HG02763 (cell line): ENCODE measurements at regions not wholly inside any gene's neighbourhood (a gene's known extent, or its start where the extent isn't known, plus 50 kb on each side); places are given as distances from the start of the nearest gene placed in this dataset.
A peak's percentile ranks its signal among the peaks of the same experiment; 100 is the strongest.

Experiments
- ATAC-seq: cut with Tn5 transposase; IDR thresholded peaks from one replicate; pipeline ENCODE4 v1.9.1; 2021; ENCODE audit warnings: mild to moderate bottlenecking, moderate library complexity; ENCODE audit not compliant: unreplicated experiment

DNA sequence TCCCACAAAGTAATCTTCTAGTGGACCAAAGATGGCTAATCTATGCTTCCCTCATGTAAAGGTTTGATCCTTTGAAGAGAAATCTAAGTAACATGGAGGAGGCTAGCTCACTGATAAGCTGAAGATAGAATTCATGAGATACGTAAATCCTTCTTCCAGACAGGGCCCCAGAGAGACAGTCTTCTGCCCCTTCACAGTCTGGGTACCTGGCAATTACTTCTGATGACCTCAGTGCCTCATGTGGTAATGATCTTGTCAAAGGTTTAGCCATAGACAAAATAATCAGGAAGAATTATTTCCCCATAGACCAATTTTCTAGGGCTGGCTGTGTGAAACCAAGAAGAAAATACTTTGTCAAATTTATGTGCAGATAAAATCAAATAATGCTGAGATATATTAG, 495.8 kb downstream of the METTL4 start:
- ATAC-seq: no peak

DNA sequence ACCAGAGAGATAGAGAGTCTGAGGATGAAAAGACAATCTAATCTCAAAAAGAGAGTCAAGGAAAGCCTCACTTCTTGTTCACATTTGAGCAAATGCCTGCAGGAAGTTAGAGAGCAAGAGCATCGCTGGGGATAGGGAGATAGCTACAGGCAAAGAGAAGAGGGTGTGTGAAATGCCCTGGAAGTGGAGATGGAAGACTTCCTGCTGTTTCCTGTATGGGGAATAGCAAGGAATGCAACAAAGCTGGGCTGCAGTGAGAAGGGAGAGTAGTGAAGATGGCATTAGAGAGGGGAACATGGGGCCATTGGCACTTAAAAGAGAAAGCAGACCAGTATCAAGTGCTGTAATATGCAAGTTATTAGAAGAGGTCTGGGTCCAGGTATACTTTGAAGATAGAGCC, 488.6 kb downstream of the METTL4 start:
- no peak for ATAC-seq

DNA sequence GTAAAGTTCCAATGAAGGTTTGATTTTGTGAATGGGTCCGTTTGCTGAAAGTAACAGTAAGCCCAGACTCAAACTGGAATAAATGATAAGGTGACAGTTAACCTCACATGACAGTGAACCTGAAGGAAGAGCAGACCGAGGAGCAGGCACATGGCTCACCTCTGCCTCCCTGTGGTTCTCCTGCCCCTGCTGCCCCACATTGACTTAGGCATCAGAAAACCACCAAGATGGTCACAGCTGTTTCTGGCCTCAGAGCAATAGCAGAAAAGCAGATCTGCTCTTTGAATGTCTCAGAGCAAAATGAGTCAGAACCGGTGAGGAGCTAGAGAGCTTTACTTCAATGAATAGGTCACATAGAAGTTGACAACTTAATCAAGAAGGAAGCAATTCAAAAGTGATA, 487.6 kb downstream of the METTL4 start:
- ATAC-seq: no peak

DNA sequence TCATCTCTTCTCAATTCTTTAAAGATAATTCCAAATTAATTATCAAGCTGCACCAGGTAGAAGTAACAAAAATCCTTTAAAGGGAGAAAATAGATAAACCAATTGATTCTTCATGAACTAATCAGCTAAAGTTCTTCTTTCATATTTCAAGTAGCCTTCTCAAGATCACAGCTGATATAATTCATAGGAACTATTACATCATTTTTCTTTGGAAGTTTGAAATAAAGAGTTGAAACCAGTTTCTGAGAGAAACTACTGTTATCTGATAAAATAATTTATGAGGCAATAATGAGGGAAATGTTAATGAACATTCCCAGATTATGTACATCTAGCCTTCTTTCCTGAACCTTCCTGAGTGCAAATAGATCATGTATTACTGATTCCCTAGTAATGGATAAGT, 484.9 kb downstream of the METTL4 start:
- no peak for ATAC-seq

DNA sequence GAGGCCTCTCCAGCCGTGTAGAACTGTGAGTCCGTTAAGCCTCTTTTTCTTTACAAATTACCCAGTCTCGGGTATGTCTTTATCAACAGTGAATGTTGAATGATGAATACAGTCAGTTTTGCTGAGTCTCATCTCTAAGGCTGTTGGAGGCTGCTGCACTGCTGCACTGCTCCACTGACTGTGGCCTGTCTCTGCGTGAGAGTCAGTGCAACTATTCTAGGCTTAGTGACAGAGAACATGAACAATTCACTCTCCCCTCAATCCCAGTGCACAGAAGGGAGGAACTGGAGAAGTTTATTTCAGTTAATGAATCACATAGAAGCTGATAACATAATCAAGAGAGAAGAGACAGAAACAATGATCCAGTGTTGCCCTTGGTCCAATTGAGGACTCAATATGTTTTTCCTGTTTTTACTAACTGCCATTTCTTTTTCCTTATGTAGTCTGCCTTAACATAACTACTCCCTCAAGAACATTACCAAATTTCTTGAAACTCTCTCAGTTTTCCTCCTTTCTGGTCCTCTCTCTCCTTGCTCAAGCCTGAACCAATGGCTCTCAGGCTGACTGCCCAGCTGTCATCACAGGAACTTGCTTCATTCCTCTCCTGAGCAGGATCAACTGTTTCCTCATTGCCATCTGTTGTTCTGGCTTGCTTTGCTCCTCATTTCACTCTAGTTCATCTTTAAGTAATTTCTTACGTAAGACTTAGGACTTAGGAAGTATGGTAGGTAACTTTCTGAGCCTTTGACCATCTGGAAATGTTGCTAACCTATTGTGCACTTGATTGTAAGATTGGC, 483.2 kb downstream of the METTL4 start:
- no peak for ATAC-seq

DNA sequence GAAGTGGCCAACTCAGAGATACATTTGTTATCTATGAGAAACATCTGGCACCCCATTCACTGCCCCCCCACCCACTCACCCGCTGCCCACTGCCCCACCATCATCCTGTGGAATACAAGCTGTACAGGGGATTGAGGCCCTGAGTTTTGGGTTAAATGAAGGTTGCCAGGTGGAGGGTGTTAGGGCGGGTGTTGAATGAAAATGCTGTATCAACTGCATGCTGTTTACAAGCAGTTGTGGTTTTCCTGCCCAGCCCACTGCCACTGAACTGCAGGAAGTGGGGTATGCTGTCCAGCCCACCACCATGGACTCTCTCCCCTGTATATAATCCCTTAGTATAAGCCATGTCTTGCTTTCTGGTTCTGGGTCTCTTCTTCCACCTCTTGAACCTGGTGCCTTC, 481.9 kb downstream of the METTL4 start:
- ATAC-seq: no peak

DNA sequence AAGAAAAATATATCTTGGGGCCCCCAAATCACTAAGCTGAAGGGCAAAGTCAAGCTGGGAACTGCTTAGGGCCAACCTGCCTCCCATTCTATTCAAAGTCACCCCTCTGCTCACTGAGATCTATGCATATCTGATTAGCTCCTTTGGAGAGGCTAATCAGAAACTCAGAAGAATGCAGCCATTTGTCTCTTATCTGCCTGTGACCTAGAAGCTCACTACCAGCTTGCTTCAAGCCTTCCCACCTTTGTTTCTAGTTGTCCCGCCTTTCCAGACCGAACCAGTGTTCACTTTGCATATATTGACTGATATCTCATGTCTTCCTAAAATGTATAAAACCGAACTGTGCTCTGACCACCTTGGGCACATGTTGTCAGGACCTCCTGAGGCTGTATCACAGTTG, 479.4 kb downstream of the METTL4 start:
- no peak for ATAC-seq

DNA sequence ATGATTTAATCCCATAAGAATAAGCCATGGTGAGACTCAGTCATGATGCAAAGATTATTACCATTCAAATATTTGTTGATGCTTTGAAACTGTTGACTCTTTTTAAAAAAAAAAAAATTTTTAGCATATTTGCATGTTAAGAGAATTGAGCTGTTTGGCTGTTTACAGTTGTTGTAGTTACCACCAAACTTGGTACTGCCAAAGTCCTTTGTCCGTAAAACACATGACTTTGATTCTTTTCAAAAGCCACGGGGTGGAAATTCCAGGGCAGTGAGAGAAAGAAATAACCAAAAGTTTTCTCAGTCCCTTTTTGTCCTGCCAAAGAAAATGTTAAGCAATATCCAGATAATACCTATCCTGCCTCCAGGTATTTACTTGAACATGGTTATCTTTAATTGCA, 474.8 kb downstream of the METTL4 start:
- no peak for ATAC-seq

DNA sequence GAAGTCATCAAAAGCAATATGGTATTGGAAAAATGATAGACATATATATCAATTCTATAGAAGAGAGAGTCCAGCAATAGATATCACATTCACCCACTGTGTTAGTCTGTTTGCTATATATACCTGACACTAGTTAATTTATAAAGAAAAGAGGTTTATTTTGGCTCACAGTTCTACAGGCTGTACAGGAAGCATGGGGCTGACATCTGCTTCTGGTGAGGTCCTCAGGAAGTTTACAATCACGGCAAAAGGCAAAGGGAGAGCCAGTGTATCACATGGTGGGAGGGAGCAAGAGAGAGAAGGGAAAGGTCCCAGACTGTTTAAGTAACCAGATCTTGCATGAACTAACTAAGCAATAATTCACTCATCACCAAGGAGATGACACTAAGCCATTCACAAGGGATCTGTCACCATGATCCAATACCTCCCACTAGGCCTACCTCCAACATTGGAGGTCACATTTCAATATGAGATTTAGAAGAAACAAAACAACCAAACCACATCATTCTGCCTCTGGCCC, 470.6 kb downstream of the METTL4 start:
- no peak for ATAC-seq

DNA sequence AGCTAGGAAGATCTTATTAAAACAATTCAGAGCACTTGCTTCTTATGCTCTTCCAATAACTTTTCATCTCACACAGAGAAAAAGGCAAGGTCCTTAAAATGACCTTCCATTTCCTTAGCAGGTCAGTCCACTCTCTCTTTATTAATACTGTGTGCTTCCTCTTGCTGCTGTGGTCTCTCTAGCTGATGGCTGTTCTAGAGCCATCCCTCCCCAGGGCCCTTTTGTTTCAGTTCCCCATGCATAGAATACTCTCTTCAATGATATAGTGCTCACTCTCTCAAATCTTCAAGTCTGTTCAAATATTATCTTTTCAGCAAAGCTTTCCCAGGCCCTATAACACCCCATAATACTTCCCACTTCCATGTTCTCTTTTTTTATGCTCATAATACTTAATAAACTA, 469.3 kb downstream of the METTL4 start:
- no peak for ATAC-seq

DNA sequence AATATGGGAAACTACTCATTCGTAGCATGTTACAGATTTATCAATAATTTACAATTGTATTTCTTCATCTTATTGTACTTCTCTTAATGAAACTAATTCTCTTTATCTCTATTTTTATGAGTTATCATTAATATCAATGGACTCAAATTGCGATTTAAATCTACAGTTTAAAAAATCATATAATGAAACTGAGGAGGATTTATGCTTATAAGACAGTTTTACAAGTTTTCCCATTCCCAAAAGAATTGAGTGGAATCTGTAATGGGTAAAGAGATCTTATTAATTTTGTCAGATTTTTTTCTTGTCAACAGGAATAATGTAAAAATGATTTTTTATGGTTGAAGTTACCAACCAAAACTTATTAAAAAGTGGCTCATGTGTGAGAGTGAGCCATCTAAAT, 468.0 kb downstream of the METTL4 start:
- no peak for ATAC-seq

DNA sequence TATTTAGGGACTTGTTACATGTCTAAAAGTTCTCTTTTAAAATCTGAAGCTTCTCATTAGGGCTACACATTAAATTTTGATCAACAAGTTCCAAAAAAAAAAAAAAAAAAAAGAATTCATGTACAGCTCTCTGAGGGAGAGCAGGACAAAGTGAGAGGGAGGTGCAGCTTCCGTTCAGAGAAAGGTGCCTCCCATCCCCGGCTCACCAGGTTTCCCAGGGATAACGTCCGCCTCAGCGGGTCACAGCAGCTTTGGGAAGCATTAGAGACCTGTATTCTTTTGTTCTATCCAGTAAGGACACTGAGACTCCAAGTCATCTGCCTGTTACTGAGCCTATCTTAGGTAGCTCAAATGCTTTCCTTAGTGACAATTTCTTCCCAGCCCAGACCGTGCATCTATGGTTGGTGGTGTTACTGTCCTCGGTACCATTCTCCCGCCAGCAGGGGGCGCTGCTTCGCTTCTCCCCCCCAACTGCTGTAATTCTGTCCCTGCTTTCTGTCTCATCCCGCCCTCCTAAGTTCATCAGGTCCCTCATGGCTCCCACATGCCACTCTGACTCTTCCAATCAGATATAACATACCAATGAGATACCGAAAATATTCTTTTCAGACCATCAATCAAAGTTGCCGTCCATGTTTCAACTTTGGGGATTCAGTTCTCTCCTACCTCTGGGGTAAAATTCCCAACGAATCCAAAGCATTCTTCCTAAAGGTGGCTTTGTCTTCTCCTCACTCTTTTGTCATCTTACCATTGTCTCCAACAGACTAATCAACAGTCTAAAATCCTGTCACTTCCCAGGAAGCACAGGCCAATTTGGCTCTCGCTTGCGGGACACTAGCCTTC, 466.5 kb downstream of the METTL4 start:
- ATAC-seq: peak; percentile 76

DNA sequence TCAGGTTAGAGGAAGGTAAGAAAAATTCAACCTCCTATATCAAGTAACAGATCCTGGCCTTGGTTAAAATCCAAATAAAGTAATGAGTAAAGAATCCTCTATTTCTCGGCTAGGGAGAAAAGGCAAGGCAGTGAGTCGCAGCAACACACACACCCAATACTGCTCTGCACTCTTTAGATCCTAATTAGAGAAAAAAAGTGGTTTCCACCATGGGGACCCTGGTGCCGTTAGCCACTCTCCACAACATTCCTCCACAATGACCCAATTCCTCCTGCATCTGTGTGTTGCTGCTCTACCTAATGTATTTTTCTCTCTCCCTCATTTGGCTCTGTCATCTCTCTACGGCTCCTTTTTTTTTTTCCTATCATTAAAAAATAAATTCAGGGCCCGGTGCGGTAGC, 462.7 kb downstream of the METTL4 start:
- no peak for ATAC-seq

DNA sequence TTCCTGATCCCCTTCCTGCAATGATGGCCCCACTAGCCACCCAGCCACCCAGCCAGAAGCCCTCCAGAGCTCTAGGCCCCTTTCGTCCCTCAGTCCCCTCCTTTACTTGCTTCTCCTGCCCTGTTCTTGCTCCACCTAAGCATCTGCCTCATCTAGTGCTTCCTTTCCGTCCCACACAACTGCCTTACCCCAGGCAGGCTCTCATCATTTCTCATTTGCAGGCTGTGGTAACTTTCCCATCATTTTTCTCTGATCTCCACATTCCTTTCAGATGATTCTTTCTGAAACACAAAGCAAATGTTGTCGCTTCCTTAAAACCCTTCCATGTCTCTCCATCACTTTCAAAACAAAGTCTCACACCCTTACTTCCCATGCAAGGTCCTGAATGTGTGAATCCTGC, 459.8 kb downstream of the METTL4 start:
- no peak for ATAC-seq

DNA sequence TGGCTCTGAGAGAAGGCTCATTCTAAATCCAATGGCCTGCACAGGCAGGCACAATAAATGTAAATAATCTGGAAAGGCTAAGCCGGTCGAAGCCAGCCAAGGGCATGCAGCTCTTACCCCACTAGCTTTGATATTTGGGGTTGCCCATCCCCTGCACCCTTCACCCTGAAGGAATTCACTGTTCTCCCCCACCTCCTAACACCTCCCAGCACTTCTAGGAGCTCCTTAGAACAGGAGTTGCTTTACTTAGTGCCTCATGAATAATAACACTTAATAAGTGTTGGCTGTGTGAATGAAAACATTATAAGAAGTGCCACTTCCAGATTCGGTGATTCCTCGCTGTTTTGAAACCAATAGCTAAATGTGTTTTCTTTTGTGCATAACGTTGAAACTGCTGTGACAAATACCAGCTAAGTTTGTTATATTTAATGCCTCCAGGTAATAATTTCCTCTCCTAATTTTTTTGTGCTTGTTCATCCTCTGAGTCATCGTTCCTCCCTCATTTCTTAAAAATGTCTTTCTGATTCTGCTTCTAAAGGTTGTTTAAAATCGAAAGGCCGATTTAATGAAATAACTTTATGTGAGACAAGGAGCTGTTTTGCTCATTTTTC, 458.8 kb downstream of the METTL4 start:
- no peak for ATAC-seq

DNA sequence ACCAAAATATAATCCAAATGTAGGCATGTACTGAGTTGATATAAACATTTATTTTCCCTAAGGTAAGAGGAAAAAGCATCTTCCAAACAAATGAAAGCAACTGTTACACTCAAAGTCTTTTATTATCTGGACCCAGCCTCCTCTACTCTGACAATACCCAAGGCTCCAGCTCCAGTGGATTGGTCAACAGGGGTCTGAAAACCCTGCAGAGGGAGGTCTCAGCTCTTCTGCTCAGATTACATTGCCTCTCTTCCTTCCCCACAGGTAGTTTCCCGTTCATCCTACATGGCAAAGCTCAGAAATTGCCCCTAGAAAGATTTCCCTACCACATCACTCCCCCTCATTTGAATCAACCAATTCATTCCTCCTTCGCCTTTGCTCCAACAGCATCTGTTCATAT, 457.0 kb downstream of the METTL4 start:
- no peak for ATAC-seq

DNA sequence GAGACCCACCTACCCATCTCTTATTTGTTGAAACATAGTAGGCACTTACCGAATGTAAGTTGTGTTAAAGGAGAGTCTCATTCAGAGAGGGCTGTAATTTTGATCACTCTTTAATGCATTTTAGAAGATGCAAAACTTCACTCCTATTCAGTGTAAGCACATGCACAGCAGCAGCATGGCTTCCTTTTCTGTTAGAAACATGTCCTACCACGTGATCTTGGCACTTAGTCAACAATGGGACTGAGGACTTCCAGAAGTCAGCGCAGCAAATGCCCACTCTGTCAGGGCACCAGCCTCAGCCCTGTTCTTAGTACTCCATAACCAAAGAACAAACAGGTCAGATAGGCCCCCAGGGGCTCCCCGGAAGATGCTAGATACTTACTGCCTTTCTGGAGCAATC, 456.5 kb downstream of the METTL4 start:
- ATAC-seq: no peak

DNA sequence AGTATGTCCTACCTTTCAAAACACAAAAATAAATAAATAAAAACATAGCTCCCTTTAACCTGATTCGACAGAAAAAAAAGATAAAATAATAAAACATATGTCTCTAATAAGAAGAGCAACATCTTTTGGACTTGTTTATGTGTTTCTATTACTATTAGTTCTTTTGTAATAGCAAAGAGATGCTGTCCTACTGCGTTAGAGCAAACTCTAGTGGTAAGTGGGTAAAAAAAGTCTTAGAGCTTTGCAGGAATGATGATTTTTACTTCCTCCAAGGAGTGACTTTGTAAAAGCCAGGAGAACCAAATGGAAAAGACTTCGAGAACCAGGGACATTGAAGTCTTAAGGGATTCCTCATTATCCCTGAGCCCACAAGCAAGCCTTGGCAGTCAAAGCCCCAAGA, 450.1 kb downstream of the METTL4 start:
- no peak for ATAC-seq

DNA sequence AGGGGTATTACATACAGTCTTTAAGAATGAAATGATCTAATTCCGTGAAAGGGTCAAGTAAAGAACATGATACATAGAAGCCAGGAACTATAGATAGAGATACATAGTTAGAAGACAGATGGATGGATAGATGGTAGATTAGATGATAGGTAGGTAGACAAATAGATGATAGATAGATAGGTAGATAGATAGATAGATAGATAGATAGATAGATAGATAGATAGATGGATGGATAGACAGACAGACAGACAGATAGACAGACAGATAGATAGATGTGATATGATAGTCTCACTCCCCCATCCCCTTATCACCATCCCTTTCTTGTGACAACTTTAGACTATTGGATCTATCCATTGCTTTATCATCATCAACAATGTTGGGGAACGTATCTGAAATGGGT, 448.2 kb downstream of the METTL4 start:
- ATAC-seq: no peak

DNA sequence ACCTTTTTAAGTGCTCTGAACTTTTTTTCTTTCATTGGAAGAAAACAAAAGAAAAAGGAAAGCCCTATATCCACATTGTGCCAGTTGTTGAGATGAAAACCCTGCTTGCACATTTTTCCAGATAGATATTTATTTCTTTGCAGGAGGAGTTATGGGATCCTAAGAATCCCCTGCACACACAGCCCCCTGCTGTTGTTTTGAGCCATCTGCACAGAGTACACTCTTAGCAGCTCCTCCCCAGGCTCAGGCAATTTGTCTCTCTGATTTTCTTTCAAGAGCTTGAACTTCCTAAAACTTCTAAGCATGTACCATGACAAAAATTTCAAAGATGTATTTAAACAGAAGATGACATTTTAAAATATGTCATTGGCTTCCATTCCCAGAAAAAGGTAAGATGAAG, 436.9 kb downstream of the METTL4 start:
- ATAC-seq: no peak

DNA sequence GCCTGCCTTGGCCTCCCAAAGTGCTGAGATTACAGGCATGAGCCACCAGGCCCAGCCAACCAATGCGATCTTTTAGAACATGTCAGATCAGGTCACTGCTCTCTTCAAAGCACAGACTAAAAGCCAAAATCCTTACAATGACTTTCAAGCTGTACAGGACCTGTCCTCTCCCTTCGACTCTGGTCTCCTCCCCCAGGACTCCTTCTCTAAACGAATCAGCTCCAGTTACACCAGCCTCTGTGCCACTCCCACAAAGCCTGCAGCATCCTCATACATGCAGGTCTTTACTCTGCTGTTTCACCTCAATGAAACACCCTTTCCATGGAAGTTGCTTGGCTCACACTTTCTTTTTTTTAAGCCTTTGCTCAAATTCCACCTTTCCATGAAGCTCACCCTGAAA, 436.0 kb downstream of the METTL4 start:
- ATAC-seq: no peak

DNA sequence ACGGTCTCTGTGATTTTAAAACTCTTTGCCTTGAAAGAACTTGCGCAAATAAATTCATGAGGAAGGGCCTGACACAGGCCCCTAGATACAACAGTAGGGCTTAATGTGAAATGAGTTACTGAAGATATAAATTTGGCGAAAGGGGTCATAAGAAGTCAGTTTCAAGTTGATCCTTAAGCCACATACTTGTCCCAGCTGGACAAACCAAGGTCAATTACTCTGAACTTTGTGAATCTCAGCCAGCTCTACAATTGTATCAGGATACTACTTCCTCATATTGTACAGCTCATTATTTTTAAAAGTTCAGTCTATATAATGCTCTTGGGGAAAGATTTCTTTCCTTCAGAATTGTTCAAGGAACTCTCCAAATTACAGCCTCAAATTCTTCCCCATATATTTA, 432.8 kb downstream of the METTL4 start:
- ATAC-seq: no peak
